ENCODE measurements at regions not wholly inside any gene's neighbourhood (a gene's known extent, or its start where the extent isn't known, plus 50 kb on each side); places are given as distances from the start of the nearest gene placed in this dataset.
A peak's percentile ranks its signal among the peaks of the same experiment; 100 is the strongest.

DNA sequence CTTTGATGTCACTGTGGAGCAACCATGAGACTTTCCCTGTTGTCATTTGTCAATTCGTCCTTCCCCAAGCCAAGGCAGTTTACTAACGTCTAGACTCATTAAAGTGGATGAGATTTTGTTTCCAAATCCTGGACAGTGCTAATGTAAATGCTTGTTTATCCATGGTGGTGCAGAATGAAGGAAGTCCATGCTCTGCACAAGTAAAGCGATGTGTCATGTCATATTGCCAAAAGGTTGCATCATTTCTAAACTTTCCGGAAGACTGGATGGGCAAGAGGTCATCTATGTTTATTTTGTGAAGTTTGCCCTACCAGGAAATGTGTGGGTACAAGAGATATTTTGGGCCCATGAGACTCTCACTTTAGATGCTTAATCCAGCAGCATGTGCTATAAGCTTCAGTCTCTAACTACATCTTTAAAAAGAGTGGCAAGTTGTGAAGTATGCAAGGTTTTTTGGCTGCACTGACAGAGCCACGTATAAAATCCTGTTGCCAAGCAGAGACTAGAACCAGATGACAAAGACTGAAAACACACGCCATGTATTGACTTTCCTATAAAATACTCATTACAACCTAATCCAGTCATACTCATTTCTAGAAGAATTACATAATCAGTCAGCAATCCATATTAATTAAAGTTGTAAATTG, 72.1 kb upstream of the FNDC3B start:
- no peak overlapping the region for H3K9ac ChIP-seq (ENCODE audit: low read depth in 1 of 2, low read length in 2 of 2)
- no peak overlapping the region for H3K4me3 ChIP-seq (ENCODE audit: low read length in 2 of 2)
- no peaks in the 10 kb centered on the region for H3K27me3 ChIP-seq (ENCODE audit: control insufficient read depth in 2 of 2, insufficient read depth in 2 of 2, low read length in 2 of 2)
- H3K27ac ChIP-seq (ENCODE audit: low read depth in 2 of 2, low read length in 2 of 2) = no peak overlapping the region
- peaks cover 0 to 2% of the 10 kb centered on the region in 2 donors for H3K4me1 ChIP-seq (ENCODE audit: control insufficient read depth in 2 of 2, insufficient read depth in 2 of 2, low read length in 2 of 2)
- no peaks in the 10 kb centered on the region for H3K36me3 ChIP-seq (ENCODE audit: control insufficient read depth in 2 of 2, insufficient read depth in 2 of 2, low read length in 2 of 2)
- H3K9me3 ChIP-seq (ENCODE audit: control insufficient read depth in 2 of 2, low read length in 2 of 2) = no peaks in the 10 kb centered on the region

DNA sequence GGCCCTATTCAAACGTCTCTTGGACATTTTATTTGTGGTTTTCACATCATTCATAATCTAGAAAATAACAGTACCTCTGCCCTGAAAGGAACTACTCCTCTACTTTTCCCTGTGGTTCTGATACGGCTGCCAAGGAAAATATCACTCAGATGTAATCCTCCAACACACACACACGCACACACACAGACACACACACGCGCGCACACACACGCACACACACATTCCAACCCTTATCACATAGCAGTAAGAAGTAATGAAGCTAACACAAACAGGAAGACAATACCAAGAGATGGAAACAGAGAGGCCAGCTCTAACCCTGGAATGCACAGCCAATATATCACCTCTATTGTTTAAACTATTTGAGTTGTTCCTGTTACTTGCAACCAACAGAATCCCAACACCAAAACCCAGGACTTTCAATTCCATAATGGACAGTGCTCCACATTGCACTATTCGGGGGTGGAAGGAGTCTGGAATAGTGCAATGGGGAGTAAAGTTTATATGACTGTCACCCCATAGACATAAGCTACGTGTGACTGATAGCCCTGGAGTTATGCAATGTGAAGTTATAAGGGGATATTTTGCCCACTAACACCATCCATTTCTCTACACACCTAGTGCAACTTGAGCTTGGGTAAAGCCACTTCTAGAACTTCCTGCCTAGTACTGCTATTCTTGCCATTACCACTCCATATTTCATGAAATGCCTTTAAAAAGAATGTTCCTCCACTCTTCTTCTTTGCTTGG, 71.3 kb upstream of the FNDC3B start:
- Histone ChIP-seq H3K9me3 (ENCODE audit: control insufficient read depth in 2 of 2, low read length in 2 of 2) (no peaks in the 10 kb centered on the region), H3K4me1 (ENCODE audit: control insufficient read depth in 2 of 2, insufficient read depth in 2 of 2, low read length in 2 of 2) (no peaks in the 10 kb centered on the region), H3K27ac (ENCODE audit: low read depth in 2 of 2, low read length in 2 of 2) (no peak overlapping the region), H3K4me3 (ENCODE audit: low read length in 2 of 2) (no peak overlapping the region), H3K27me3 (ENCODE audit: control insufficient read depth in 2 of 2, insufficient read depth in 2 of 2, low read length in 2 of 2) (no peaks in the 10 kb centered on the region), H3K9ac (ENCODE audit: low read depth in 1 of 2, low read length in 2 of 2) (no peak overlapping the region), H3K36me3 (ENCODE audit: control insufficient read depth in 2 of 2, insufficient read depth in 2 of 2, low read length in 2 of 2) (no peaks in the 10 kb centered on the region)

DNA sequence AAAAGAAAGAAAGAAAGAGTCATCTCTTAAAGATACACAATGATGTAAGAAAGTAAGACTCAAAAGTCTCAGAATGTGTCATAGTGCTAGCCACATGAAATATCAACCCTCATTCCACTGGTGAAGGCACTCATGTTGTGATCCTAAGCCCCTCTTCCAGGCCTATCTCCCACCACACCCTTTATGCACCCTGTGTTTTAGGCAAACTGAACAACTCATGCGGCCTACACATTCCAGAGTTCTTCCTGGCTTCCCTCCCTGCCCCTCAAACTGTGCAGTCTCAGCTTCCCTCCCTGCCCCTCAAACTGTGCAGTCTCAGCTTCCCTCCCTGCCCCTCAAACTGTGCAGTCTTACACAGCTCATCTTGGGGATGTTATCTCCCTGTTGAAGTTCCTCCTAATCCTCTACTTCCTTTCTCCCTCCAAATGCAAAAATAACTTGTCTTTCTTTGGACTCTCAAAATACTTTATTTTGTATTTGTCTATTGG, 69.0 kb upstream of the FNDC3B start:
- Histone ChIP-seq H3K9me3 (ENCODE audit: control insufficient read depth in 2 of 2, low read length in 2 of 2) (no peaks in the 10 kb centered on the region), H3K9ac (ENCODE audit: low read depth in 1 of 2, low read length in 2 of 2) (no peak overlapping the region), H3K36me3 (ENCODE audit: control insufficient read depth in 2 of 2, insufficient read depth in 2 of 2, low read length in 2 of 2) (no peaks in the 10 kb centered on the region), H3K4me1 (ENCODE audit: control insufficient read depth in 2 of 2, insufficient read depth in 2 of 2, low read length in 2 of 2) (no peaks in the 10 kb centered on the region), H3K4me3 (ENCODE audit: low read length in 2 of 2) (no peak overlapping the region), H3K27me3 (ENCODE audit: control insufficient read depth in 2 of 2, insufficient read depth in 2 of 2, low read length in 2 of 2) (no peaks in the 10 kb centered on the region), H3K27ac (ENCODE audit: low read depth in 2 of 2, low read length in 2 of 2) (no peak overlapping the region)

DNA sequence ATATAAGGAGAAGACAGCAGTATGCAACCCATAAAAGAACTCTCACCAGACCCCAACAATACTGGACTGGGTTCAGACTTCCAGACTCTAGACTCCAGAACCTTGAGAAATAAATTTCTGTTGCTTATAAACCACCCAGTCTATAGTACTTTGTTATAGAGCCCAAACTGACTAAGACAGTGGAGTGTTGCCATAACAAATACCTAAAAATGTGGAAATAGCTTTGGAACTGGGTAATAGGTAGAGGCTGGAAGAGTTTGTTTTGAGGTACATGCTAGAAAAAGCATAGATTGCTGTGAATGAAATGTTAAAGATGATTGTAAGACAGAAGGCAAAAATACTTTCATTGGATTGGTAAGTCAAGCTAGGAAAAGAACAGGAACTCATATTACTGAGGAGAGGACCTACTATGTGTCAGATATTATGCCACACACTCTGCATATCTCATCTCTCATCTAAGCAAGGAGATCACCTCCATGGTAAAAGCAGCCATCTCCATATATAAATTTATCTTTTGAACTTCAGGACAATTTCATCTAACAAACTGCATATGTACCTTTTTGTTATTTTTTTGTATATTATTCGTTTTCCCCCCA, 67.4 kb upstream of the FNDC3B start:
- no peaks in the 10 kb centered on the region for H3K27me3 ChIP-seq (ENCODE audit: control insufficient read depth in 2 of 2, insufficient read depth in 2 of 2, low read length in 2 of 2)
- H3K36me3 ChIP-seq (ENCODE audit: control insufficient read depth in 2 of 2, insufficient read depth in 2 of 2, low read length in 2 of 2) = no peaks in the 10 kb centered on the region
- no peaks in the 10 kb centered on the region for H3K9me3 ChIP-seq (ENCODE audit: control insufficient read depth in 2 of 2, low read length in 2 of 2)
- H3K27ac ChIP-seq (ENCODE audit: low read depth in 2 of 2, low read length in 2 of 2) = no peak overlapping the region
- H3K4me3 ChIP-seq (ENCODE audit: low read length in 2 of 2) = no peak overlapping the region
- H3K9ac ChIP-seq (ENCODE audit: low read depth in 1 of 2, low read length in 2 of 2) = no peak overlapping the region
- H3K4me1 ChIP-seq (ENCODE audit: control insufficient read depth in 2 of 2, insufficient read depth in 2 of 2, low read length in 2 of 2) = no peaks in the 10 kb centered on the region

DNA sequence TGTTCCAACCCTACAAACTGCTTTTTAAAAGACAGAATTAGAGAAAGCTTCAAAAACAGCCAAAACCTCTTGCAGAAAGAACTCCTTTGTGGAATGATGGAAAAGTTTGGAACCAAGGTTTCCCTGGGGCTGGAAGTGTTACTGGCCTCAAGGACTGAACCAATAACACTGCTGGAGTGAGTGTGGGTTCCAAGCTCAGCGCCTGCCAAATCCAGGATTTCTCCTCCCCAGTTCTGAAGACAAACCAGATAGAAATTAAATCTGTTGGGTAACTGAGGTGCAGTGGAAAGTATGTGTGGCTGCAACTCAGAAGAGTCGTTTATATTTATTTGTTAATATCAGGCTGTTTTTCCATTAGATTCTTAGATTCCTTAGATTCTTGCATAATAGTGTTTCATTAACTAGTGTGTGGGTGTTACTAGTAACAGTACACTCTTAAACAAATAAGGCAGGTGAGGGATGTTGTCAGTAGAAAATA, 66.5 kb upstream of the FNDC3B start:
- Histone ChIP-seq H3K4me3 (ENCODE audit: low read length in 2 of 2) (no peak overlapping the region), H3K27me3 (ENCODE audit: control insufficient read depth in 2 of 2, insufficient read depth in 2 of 2, low read length in 2 of 2) (no peaks in the 10 kb centered on the region), H3K27ac (ENCODE audit: low read depth in 2 of 2, low read length in 2 of 2) (no peak overlapping the region), H3K9me3 (ENCODE audit: control insufficient read depth in 2 of 2, low read length in 2 of 2) (no peaks in the 10 kb centered on the region), H3K36me3 (ENCODE audit: control insufficient read depth in 2 of 2, insufficient read depth in 2 of 2, low read length in 2 of 2) (no peaks in the 10 kb centered on the region), H3K9ac (ENCODE audit: low read depth in 1 of 2, low read length in 2 of 2) (no peak overlapping the region), H3K4me1 (ENCODE audit: control insufficient read depth in 2 of 2, insufficient read depth in 2 of 2, low read length in 2 of 2) (no peaks in the 10 kb centered on the region)

DNA sequence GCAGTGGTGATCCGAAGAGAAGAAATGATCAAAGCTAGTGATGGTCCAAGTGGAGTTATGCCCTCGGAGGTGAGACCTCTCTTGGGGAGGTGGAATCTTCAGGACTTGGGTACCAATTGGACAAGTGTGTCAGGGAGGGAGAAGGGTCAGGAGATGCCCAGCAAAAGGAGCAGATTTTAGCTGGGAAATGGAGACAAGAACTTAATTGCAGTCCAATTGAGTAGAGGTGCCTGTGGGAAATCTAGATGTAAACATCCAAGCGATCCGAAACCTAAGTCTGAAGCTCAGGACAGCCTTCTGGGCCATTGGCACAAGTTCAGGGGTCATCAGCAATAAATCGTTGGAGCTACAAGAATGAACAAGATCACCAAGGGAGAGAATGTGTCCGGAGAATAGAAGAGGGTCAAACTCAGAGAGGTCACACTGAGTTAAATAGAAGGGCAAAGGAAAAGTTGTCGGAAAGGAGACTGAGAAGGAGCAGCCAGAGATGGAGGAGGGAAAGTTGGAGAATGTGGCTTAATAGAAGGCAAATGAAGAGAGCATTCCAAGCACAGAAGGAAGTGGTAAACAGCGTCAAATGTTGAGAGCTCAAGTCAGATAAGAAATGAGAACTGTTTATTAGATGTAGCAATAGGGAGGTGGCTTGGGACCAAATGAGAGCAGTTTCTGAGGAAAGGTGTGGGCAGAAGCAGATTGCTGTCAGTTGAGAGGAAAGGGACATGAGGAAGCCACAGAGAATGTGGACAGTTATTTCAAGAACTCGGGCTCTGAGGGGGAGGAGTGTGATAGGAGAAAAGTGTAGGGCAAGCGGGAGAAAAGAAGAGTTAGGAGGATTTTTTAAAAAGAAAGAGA, 64.2 kb upstream of the FNDC3B start:
- Histone ChIP-seq H3K9ac (ENCODE audit: low read depth in 1 of 2, low read length in 2 of 2) (peak overlapping the region in 1 of 2 donors; percentile 9), H3K4me3 (ENCODE audit: low read length in 2 of 2) (no peak overlapping the region), H3K27me3 (ENCODE audit: control insufficient read depth in 2 of 2, insufficient read depth in 2 of 2, low read length in 2 of 2) (no peaks in the 10 kb centered on the region), H3K4me1 (ENCODE audit: control insufficient read depth in 2 of 2, insufficient read depth in 2 of 2, low read length in 2 of 2) (no peaks in the 10 kb centered on the region), H3K27ac (ENCODE audit: low read depth in 2 of 2, low read length in 2 of 2) (no peak overlapping the region), H3K9me3 (ENCODE audit: control insufficient read depth in 2 of 2, low read length in 2 of 2) (no peaks in the 10 kb centered on the region), H3K36me3 (ENCODE audit: control insufficient read depth in 2 of 2, insufficient read depth in 2 of 2, low read length in 2 of 2) (no peaks in the 10 kb centered on the region)

DNA sequence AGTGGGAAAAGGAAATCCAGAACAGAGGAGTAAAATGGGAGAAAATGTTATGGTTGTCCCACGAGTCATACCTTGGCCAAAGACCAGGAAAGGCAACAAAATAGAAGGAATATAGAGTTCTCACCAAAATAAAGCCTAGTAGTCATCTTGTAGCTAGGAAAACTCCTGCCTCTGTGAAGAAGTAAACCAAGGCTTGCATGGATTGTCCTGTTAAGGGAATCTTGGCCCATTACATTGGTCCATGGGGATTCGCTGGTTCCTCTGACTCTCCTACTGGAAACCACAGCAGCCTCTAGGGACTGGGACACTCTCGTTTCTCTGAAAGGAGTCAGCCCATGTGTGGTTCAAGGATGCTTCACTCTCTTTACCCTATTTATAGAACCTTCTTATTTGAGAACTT, 62.9 kb upstream of the FNDC3B start:
- Histone ChIP-seq H3K4me1 (ENCODE audit: control insufficient read depth in 2 of 2, insufficient read depth in 2 of 2, low read length in 2 of 2) (no peaks in the 10 kb centered on the region), H3K4me3 (ENCODE audit: low read length in 2 of 2) (no peak overlapping the region), H3K9ac (ENCODE audit: low read depth in 1 of 2, low read length in 2 of 2) (no peak overlapping the region), H3K9me3 (ENCODE audit: control insufficient read depth in 2 of 2, low read length in 2 of 2) (no peaks in the 10 kb centered on the region), H3K27me3 (ENCODE audit: control insufficient read depth in 2 of 2, insufficient read depth in 2 of 2, low read length in 2 of 2) (no peaks in the 10 kb centered on the region), H3K27ac (ENCODE audit: low read depth in 2 of 2, low read length in 2 of 2) (no peak overlapping the region), H3K36me3 (ENCODE audit: control insufficient read depth in 2 of 2, insufficient read depth in 2 of 2, low read length in 2 of 2) (no peaks in the 10 kb centered on the region)

DNA sequence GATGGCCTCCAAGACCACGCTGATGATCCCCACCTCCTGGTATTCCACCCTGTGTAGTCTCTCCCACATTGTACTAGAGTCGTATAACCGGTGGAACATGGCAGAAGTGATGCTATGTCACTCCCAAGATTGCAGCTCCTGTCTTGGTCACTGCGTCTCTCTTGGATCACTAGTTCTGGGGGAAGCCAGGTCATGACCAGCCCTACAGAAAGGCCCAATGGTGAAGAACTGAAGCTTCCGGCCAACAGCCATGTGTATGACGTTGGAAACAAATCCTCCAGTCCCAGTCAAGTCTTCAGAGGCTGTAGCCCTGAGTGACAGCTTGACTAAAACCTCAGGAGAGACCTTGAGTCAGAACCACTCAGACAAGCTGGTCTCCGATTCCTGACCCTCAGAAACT, 61.9 kb upstream of the FNDC3B start:
- Histone ChIP-seq H3K4me3 (ENCODE audit: low read length in 2 of 2) (no peak overlapping the region), H3K27me3 (ENCODE audit: control insufficient read depth in 2 of 2, insufficient read depth in 2 of 2, low read length in 2 of 2) (no peaks in the 10 kb centered on the region), H3K27ac (ENCODE audit: low read depth in 2 of 2, low read length in 2 of 2) (no peak overlapping the region), H3K4me1 (ENCODE audit: control insufficient read depth in 2 of 2, insufficient read depth in 2 of 2, low read length in 2 of 2) (no peaks in the 10 kb centered on the region), H3K9me3 (ENCODE audit: control insufficient read depth in 2 of 2, low read length in 2 of 2) (no peaks in the 10 kb centered on the region), H3K9ac (ENCODE audit: low read depth in 1 of 2, low read length in 2 of 2) (no peak overlapping the region), H3K36me3 (ENCODE audit: control insufficient read depth in 2 of 2, insufficient read depth in 2 of 2, low read length in 2 of 2) (no peaks in the 10 kb centered on the region)

DNA sequence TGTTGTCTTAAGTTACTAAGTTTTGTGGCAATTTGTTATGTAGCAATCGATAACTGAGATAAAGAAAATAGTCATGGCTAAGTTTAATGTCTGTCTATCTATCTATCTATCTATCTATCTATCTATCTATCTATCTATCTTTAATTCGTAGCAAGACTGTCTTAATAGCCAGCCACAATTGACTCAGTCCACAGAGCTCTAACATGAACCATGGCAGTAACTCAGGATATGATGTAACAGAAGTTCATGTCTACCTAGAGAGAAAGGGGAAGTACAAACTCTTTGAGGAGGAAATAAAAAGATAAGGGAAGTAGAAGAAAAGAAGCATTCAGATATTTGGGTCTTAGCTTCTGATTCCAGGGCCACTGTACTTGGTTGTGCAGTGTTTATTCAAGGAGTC, 61.5 kb upstream of the FNDC3B start:
- no peaks in the 10 kb centered on the region for H3K9me3 ChIP-seq (ENCODE audit: control insufficient read depth in 2 of 2, low read length in 2 of 2)
- H3K27me3 ChIP-seq (ENCODE audit: control insufficient read depth in 2 of 2, insufficient read depth in 2 of 2, low read length in 2 of 2) = no peaks in the 10 kb centered on the region
- H3K4me3 ChIP-seq (ENCODE audit: low read length in 2 of 2) = no peak overlapping the region
- no peaks in the 10 kb centered on the region for H3K4me1 ChIP-seq (ENCODE audit: control insufficient read depth in 2 of 2, insufficient read depth in 2 of 2, low read length in 2 of 2)
- no peaks in the 10 kb centered on the region for H3K36me3 ChIP-seq (ENCODE audit: control insufficient read depth in 2 of 2, insufficient read depth in 2 of 2, low read length in 2 of 2)
- H3K9ac ChIP-seq (ENCODE audit: low read depth in 1 of 2, low read length in 2 of 2) = no peak overlapping the region
- H3K27ac ChIP-seq (ENCODE audit: low read depth in 2 of 2, low read length in 2 of 2) = no peak overlapping the region
